H1 (cell line): ENCODE measurements at regions not wholly inside any gene's neighbourhood (a gene's known extent, or its start where the extent isn't known, plus 50 kb on each side); places are given as distances from the start of the nearest gene placed in this dataset.
"Not testable (repeated sequence)": the region's sequence is repeated elsewhere in the genome, so short reads cannot be mapped to it uniquely, and the experiment has no call there.

Source experiments
- CTCF ChIA-PET: fragments of 300-600 bp; sonication (Branson Sonifier 250); formaldehyde crosslinking; loops from one replicate; lab custom pipeline; 2021; ENCODE audit not compliant: partially characterized antibody; lab: Charles Lee
- POLR2A ChIA-PET: fragments of 300-600 bp; sonication (Branson Sonifier 250); formaldehyde crosslinking; loops from one replicate; lab custom pipeline; 2021; ENCODE audit warnings: inconsistent platforms; ENCODE audit not compliant: partially characterized antibody; lab: Charles Lee
- DNase-seq, 2 experiments: peaks; one replicate each; pipeline versions ENCODE4 v3.0.0 to v3.0.0-alpha.2; 2010 to 2022; ENCODE audit warnings: low spot score in 2 of 2, low read depth in 1 of 2, mixed read lengths in 1 of 2
- FAIRE-seq: peaks from 2 replicates; lab custom pipeline; 2011; peaks lifted over from hg19 to GRCh38; lab: Jason Lieb, UNC
- H2AFZ ChIP-seq: 2 replicates; pipeline ENCODE4 v1.8.1; 2012; ENCODE audit warnings: low read length, inconsistent platforms
- H2AK5ac ChIP-seq: 2 replicates; pipeline ENCODE4 v1.6.1; 2013; ENCODE audit warnings: low read depth, low read length
- H2BK120ac ChIP-seq: replicated peaks from 2 replicates; pipeline ENCODE3; 2013; ENCODE audit warnings: low read depth, low read length, inconsistent platforms
- H2BK12ac ChIP-seq: 2 replicates; pipeline ENCODE4 v1.6.1; 2013; ENCODE audit warnings: low read depth, low read length
- H2BK15ac ChIP-seq: 2 replicates; pipeline ENCODE4 v1.6.1; 2013; ENCODE audit warnings: low read length
- H2BK20ac ChIP-seq: 2 replicates; pipeline ENCODE4 v1.6.1; 2013; ENCODE audit warnings: low read length
- H2BK5ac ChIP-seq: 2 replicates; pipeline ENCODE4 v1.6.1; 2013; ENCODE audit warnings: low read depth, low read length
- H3K14ac ChIP-seq: 2 replicates; pipeline ENCODE4 v1.6.1; 2013; ENCODE audit warnings: inconsistent platforms; ENCODE audit not compliant: insufficient read length
- H3K18ac ChIP-seq: 2 replicates; pipeline ENCODE4 v1.6.1; 2013; ENCODE audit warnings: low read length; ENCODE audit errors: extremely low read depth
- H3K23ac ChIP-seq: 2 replicates; pipeline ENCODE4 v1.6.1; 2013; ENCODE audit warnings: inconsistent platforms; ENCODE audit not compliant: insufficient read length
- H3K23me2 ChIP-seq: 2 replicates; pipeline ENCODE4 v1.6.1; 2013; ENCODE audit warnings: low read depth, low read length
- H3K27ac ChIP-seq: 2 replicates; pipeline ENCODE4 v1.6.1; 2011; ENCODE audit warnings: low read depth, low read length, inconsistent platforms
- H3K27me3 ChIP-seq, 4 experiments: replicated peaks in 1 of 4; 1 replicate in 1 of 4; 2 replicates in 3 of 4; pipeline versions ENCODE4 v1.6.1 to v1.8.1; 2011 to 2013; ENCODE audit warnings: low read length in 3 of 4, mild to moderate bottlenecking in 3 of 4, inconsistent platforms in 2 of 4, mixed read lengths in 2 of 4, moderate library complexity in 1 of 4; ENCODE audit not compliant: control insufficient read depth in 3 of 4, insufficient read depth in 3 of 4; ENCODE audit errors: extremely low read depth in 1 of 4
- H3K36me3 ChIP-seq, 4 experiments: 2 replicates each; pipeline versions ENCODE4 v1.6.1 to v1.8.1; 2011 to 2013; ENCODE audit warnings: mild to moderate bottlenecking in 4 of 4, low read length in 3 of 4, moderate library complexity in 2 of 4, control low read depth in 1 of 4, inconsistent platforms in 1 of 4; ENCODE audit not compliant: insufficient read depth in 4 of 4, control insufficient read depth in 2 of 4
- H3K4ac ChIP-seq: replicated peaks from 2 replicates; pipeline ENCODE3; 2013; ENCODE audit warnings: low read length, low read depth, mixed read lengths, inconsistent platforms; ENCODE audit not compliant: insufficient read length
- H3K4me1 ChIP-seq, 4 experiments: replicated peaks in 1 of 4; 1 replicate in 1 of 4; 2 replicates in 3 of 4; pipeline versions ENCODE4 v1.6.1 to v1.8.1; 2011 to 2013; ENCODE audit warnings: low read length in 3 of 4, inconsistent platforms in 2 of 4, mixed read lengths in 1 of 4; ENCODE audit not compliant: insufficient read depth in 4 of 4, control insufficient read depth in 3 of 4
- H3K4me2 ChIP-seq, 2 experiments: 2 replicates each; pipeline versions ENCODE4 v1.6.1 to v1.8.1; 2011 to 2013; ENCODE audit warnings: low read depth in 2 of 2, low read length in 2 of 2, control low read depth in 1 of 2, inconsistent platforms in 1 of 2, mild to moderate bottlenecking in 1 of 2; ENCODE audit not compliant: insufficient read depth in 1 of 2
- H3K4me3 ChIP-seq, 4 experiments: fragments of 200-600, 300-600 bp in 1 of 4; sonication (generic), shearing (Covaris generic), sonication (Bioruptor Twin) in 1 of 4; 2 replicates each; pipeline versions ENCODE4 v1.5.1 to v1.8.1; 2011 to 2016; ENCODE audit warnings: low read length in 4 of 4, low read depth in 3 of 4, control low read depth in 2 of 4, inconsistent platforms in 2 of 4, mild to moderate bottlenecking in 2 of 4, mixed read lengths in 1 of 4, moderate library complexity in 1 of 4; ENCODE audit not compliant: insufficient read depth in 2 of 4; ENCODE audit errors: extremely low read depth in 1 of 4
- H3K56ac ChIP-seq: replicated peaks from 2 replicates; pipeline ENCODE3; 2013; ENCODE audit warnings: low read depth, mild to moderate bottlenecking, mixed read lengths, low read length, inconsistent platforms; ENCODE audit not compliant: insufficient read length
- H3K79me1 ChIP-seq: 2 replicates; pipeline ENCODE4 v1.6.1; 2013; ENCODE audit warnings: low read depth, low read length, control low read depth
- H3K79me2 ChIP-seq, 2 experiments: 2 replicates each; pipeline versions ENCODE4 v1.6.1 to v1.8.1; 2012 to 2013; ENCODE audit warnings: low read length in 2 of 2, mild to moderate bottlenecking in 2 of 2, inconsistent platforms in 1 of 2; ENCODE audit not compliant: insufficient read depth in 2 of 2, control insufficient read depth in 1 of 2
- H3K9ac ChIP-seq, 4 experiments: replicated peaks in 1 of 4; 1 replicate in 1 of 4; 2 replicates in 3 of 4; pipeline versions ENCODE4 v1.6.1 to v1.8.1; 2011 to 2013; ENCODE audit warnings: low read depth in 3 of 4, low read length in 3 of 4, control low read depth in 2 of 4, mild to moderate bottlenecking in 2 of 4, moderate library complexity in 2 of 4, inconsistent platforms in 1 of 4; ENCODE audit errors: extremely low read depth in 1 of 4
- H3K9me3 ChIP-seq, 2 experiments: 2 replicates each; pipeline versions ENCODE4 v1.6.1 to v1.8.1; 2012 to 2013; ENCODE audit warnings: mild to moderate bottlenecking in 2 of 2, moderate library complexity in 2 of 2, control low read depth in 1 of 2, inconsistent platforms in 1 of 2, low read depth in 1 of 2, low read length in 1 of 2, mixed read lengths in 1 of 2; ENCODE audit not compliant: insufficient read depth in 2 of 2
- H4K20me1 ChIP-seq, 2 experiments: replicated peaks in 1 of 2; 2 replicates each; pipeline versions ENCODE3 to v1.8.1; 2011 to 2013; ENCODE audit warnings: inconsistent platforms in 2 of 2, low read length in 2 of 2, mild to moderate bottlenecking in 1 of 2; ENCODE audit not compliant: insufficient read depth in 2 of 2, control insufficient read depth in 1 of 2
- H4K5ac ChIP-seq: 2 replicates; pipeline ENCODE4 v1.6.1; 2013; ENCODE audit warnings: low read length, low read depth, mixed read lengths, inconsistent platforms; ENCODE audit not compliant: insufficient read length
- H4K8ac ChIP-seq: 2 replicates; pipeline ENCODE4 v1.8.0; 2013; ENCODE audit warnings: mild to moderate bottlenecking, moderate library complexity, low read length, inconsistent platforms; ENCODE audit not compliant: insufficient read depth; ENCODE audit errors: extremely low read depth
- H4K91ac ChIP-seq: replicated peaks from 2 replicates; pipeline ENCODE3; 2013; ENCODE audit warnings: low read length, mixed read lengths, inconsistent platforms; ENCODE audit not compliant: insufficient read length

DNA sequence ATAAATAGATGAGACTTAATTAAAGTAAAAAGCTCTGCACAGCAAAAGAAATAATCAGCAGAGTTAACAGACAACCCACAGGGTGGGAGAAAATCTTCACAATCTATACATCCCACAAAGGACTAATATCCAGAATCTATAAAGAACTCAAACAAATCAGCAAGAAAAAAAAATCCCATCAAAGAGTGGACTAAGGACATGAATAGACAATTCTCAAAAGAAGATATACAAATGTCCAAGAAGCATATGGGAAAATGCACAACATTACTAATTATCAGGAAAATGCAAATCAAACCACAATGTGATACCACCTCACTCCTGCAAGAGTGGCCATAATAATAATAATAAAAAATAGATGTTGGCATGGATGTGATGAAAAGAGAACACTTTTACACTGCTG lies 96.6 kb downstream of the IRX5 start:
- H3K18ac ChIP-seq, H3K79me1 ChIP-seq, H3K4me2 ChIP-seq, H4K5ac ChIP-seq, H2AK5ac ChIP-seq, DNase-seq, H2BK12ac ChIP-seq, H2BK120ac ChIP-seq, FAIRE-seq, H3K14ac ChIP-seq, H2BK20ac ChIP-seq, H3K27ac ChIP-seq, H3K4ac ChIP-seq, H3K27me3 ChIP-seq, H3K56ac ChIP-seq, H4K91ac ChIP-seq, H2BK15ac ChIP-seq, H2BK5ac ChIP-seq, H3K23me2 ChIP-seq, H3K79me2 ChIP-seq, H3K36me3 ChIP-seq, H4K20me1 ChIP-seq, H4K8ac ChIP-seq, H3K23ac ChIP-seq, H3K4me1 ChIP-seq, H2AFZ ChIP-seq, H3K9me3 ChIP-seq, POLR2A ChIA-PET, H3K9ac ChIP-seq, H3K4me3 ChIP-seq: not testable (repeated sequence)
- CTCF ChIA-PET = interaction anchor here (1.1 kb wide), 1 partner anchor 102 kb away, joined by 3 read pairs; no protein-coding TSS in a partner anchor
